A673 (cell line): ENCODE measurements at regions not wholly inside any gene's neighbourhood (a gene's known extent, or its start where the extent isn't known, plus 50 kb on each side); places are given as distances from the start of the nearest gene placed in this dataset.

Source experiments
- CTCF ChIP-seq: fragments of 300-800, 200-600 bp; sonication (generic); conservative IDR thresholded peaks from 2 replicates; pipeline ENCODE4 v1.5.1; 2017; ENCODE audit warnings: low read depth, mild to moderate bottlenecking, antibody characterized with exemption, low read length, moderate library complexity, mixed read lengths
- EZH2 ChIP-seq: fragments of 200-600 bp; sonication (generic); IDR thresholded peaks from 2 replicates; pipeline ENCODE4 v1.6.1; 2017; ENCODE audit warnings: borderline replicate concordance, low read depth, mild to moderate bottlenecking, mixed read lengths, antibody characterized with exemption, low read length; ENCODE audit not compliant: poor library complexity, severe bottlenecking

GRCh38 chr16:66146798-66147197 lies 219.7 kb upstream of the CDH5 start:
- TF ChIP-seq CTCF: no peak
- TF ChIP-seq EZH2: no peak
